GM12874 (cell line): ENCODE measurements at regions not wholly inside any gene's neighbourhood (a gene's known extent, or its start where the extent isn't known, plus 50 kb on each side); places are given as distances from the start of the nearest gene placed in this dataset.

Experiments
- TF ChIP-seq, protein P1 (sequence below): IDR thresholded peaks from 2 replicates; pipeline ENCODE4 v1.5.1; 2011; ENCODE audit warnings: low read depth, mild to moderate bottlenecking, control low read depth, low read length, moderate library complexity; ENCODE audit not compliant: insufficient read depth

DNA sequence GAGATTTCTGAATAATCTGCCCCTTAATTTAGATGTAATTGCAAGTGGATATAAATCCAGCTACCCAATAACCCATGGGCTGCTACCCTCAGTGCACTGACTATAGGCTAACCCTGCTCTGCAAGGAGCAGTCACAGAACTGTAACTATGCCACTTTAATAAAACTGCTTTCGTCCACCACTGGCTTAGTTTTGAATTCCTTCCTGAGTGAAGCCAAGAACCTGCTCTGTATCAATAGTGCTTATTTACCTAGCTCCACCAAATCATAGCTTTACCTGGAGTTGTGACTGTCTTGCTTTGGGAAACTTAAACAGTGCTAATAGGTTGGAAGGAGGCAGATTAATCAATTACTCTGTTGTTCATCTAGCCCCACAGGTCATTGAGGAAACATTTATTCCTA, 1524.4 kb upstream of the SEL1L start:
- TF ChIP-seq, protein P1, sequence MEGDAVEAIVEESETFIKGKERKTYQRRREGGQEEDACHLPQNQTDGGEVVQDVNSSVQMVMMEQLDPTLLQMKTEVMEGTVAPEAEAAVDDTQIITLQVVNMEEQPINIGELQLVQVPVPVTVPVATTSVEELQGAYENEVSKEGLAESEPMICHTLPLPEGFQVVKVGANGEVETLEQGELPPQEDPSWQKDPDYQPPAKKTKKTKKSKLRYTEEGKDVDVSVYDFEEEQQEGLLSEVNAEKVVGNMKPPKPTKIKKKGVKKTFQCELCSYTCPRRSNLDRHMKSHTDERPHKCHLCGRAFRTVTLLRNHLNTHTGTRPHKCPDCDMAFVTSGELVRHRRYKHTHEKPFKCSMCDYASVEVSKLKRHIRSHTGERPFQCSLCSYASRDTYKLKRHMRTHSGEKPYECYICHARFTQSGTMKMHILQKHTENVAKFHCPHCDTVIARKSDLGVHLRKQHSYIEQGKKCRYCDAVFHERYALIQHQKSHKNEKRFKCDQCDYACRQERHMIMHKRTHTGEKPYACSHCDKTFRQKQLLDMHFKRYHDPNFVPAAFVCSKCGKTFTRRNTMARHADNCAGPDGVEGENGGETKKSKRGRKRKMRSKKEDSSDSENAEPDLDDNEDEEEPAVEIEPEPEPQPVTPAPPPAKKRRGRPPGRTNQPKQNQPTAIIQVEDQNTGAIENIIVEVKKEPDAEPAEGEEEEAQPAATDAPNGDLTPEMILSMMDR = no peak

DNA sequence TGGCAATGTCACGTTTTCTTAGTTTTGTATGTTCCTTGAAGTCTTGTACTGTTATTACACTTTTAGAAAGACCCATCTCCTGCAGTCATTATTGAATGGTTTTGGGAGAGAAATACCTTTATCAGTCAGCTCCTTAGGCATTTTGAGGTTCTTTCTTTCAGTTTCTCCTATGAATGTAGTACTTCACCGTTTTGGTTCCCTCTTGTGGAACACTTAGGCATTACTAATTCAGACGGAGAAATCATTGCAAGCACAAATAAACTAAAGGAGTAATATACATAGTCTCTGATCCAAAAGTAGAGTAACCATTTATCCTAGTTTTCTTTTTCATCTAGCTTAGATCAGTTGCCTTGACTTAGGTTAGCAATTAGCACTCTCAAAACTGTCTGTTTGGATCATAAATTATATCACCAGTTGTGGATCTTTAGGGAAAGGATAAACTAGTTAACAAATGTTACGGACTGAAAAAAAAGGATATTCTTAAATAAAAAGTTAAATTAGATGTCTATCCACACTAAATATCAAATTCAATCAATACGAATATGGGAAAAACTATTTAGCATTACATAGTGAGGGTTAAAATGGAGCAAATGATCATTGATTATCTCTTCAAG, 1538.3 kb upstream of the SEL1L start:
- TF ChIP-seq, protein P1 = no peak; the same call in 1 of the 2 replicates

DNA sequence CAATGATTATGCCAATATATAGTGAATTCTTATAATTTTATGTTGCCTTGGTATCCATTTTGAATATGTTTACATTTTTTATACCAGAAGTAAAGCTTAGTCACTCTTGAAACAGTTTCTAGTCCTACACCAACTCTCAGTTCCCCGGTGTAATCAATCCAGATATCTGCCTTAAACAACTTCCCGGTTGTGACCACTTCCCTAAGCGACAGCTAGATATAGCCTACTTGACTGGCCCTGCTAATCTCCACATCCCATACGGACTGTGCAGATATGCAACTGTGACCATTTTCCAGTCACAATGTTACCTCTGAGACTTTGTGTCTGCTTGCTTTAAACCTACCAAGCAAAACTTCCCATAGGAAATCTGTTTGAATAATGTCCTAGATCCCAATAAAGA, 1551.5 kb upstream of the SEL1L start:
- TF ChIP-seq, protein P1 = no peak

DNA sequence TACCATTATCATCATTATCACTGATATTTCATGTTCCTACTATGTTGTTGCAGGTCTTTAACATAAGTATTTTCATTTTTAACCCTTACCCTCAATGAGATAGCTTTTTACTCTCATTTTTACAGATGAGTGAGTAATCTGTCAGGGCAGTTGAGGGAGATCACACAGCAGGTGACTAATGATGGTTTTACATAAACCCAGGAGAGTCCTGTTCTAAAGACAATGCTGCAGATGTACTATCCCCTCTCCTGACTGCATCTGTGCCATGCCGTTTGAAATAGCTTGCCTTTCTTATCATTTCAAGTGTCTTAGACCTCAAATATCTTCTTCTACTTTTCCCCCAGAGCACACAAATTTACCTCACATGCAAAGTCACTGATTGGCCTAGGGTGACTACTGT, 1552.1 kb upstream of the SEL1L start:
- TF ChIP-seq, protein P1 = no peak

DNA sequence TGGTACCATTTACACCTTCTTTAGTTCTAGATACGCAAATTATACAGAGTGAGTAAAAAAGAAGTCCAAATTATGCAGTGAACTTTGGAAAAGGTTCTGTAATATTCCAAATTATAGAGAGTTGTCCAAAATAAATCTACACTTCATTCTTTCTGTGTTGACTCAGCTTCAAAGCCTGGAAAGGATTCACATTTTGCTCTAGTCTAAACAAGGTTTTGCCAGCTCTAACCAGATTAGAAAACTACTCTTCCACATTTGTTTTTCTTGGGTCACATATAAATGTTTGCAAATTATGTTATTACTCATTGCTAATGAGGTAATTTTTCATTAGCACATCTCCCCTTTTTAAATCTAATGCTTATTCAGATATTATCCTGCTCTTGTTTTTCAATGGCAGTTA, 1562.4 kb upstream of the SEL1L start:
- TF ChIP-seq, protein P1 = no peak

DNA sequence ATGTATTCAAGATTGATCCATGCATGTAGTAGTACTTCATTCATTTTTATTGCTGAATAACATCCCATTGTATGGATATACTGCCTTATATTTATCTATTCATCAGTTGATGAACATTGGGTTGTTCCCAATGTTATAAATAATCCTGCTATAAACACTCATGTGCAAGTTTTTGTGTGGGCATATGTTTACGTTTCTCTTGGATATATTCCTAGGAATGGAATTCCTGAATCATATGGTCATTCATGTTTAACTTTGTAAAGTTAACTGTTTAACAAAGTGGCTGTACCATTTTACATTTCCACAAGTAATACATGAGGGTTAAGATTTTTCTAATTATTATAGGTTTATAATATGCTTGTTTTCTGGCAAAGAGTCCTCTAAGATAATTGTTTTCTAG, 1568.2 kb upstream of the SEL1L start:
- TF ChIP-seq, protein P1 = no peak

DNA sequence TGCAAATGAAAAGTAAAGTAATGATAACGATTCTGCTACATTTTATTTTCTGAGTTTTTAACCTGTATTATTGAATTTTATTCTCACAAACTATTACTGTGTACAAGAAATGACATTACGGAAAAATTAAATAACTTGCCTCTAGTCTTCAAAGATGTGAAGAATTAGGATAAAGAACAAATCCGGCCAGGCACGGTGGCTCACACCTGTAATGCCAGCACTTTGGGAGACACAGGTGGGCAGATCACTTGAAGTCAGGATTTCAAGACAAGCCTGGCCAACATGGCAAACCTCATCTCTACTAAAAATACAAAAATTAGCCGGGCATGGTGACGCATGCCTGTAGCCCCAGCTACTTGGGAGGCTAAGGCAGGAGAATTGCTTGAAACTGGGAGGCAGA, 1584.4 kb upstream of the SEL1L start:
- TF ChIP-seq, protein P1 = no peak

DNA sequence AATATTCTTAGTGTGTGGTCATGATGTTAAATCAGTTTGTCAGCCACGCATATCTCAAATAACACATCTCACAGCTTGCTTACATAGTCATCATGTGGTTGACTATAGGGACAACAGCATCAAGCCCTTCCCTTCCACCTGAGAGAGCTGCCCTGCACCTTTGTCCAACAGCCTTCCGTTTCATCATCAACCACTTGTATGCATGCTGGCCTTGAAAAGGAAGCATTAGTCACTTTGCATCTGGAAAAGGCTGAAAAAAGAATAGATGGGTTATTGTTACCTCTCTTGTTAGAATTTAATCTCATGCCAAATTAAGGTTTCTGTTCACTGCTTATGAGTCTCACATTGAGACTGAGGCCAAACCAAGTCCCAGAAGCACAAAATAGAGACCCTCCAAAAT, 1586.5 kb upstream of the SEL1L start:
- TF ChIP-seq, protein P1 = no peak
